Muscle of back (tissue), 3 donors: ENCODE measurements at regions not wholly inside any gene's neighbourhood (a gene's known extent, or its start where the extent isn't known, plus 50 kb on each side); places are given as distances from the start of the nearest gene placed in this dataset.
"Not testable (repeated sequence)": the region's sequence is repeated elsewhere in the genome, so short reads cannot be mapped to it uniquely, and the experiment has no call there.

ENCODE experiments used
- DNase-seq, 3 donors: peaks; one replicate each; pipeline versions ENCODE4 v3.0.0 to v3.0.0-alpha.2; 2013

GRCh38 chrX:145393702-145394235, 146.5 kb downstream of the SPANXN1 start:
- DNase-seq = no peak

GRCh38 chrX:145394344-145394743, 147.0 kb downstream of the SPANXN1 start:
- no peak for DNase-seq

- DNase-seq = no peak
These were observed 149.3 kb downstream of the SPANXN1 start for GRCh38 chrX:145396612-145397011.

GRCh38 chrX:145405012-145405411, 157.7 kb downstream of the SPANXN1 start:
- DNase-seq = peak in 2 of 3 donors; percentile 5 to 18

- no peak for DNase-seq
These were observed 163.3 kb downstream of the SPANXN1 start for GRCh38 chrX:145410622-145411021.

GRCh38 chrX:145436211-145436610, 188.9 kb downstream of the SPANXN1 start:
- DNase-seq = not testable (repeated sequence)

- no peak for DNase-seq
These were observed 217.3 kb downstream of the SPANXN1 start for GRCh38 chrX:145464650-145465049.

GRCh38 chrX:145475725-145476124, 228.4 kb downstream of the SPANXN1 start:
- DNase-seq = no peak

- DNase-seq = no peak
These were observed 237.4 kb downstream of the SPANXN1 start for GRCh38 chrX:145484740-145485139.

- peak in 2 of 3 donors; percentile 0 to 1 for DNase-seq
These were observed 255.4 kb downstream of the SPANXN1 start for GRCh38 chrX:145502670-145503069.

GRCh38 chrX:145506214-145506613, 258.9 kb downstream of the SPANXN1 start:
- DNase-seq = no peak

GRCh38 chrX:145524931-145525330, 277.6 kb downstream of the SPANXN1 start:
- DNase-seq = no peak

GRCh38 chrX:145532176-145532780, 285.0 kb downstream of the SPANXN1 start:
- no peak for DNase-seq

GRCh38 chrX:145533534-145533933, 284.1 kb upstream of the SLITRK2 start:
- DNase-seq = no peak

GRCh38 chrX:145549496-145549895, 268.1 kb upstream of the SLITRK2 start:
- DNase-seq = no peak

- DNase-seq = no peak
These were observed 265.0 kb upstream of the SLITRK2 start for GRCh38 chrX:145552643-145553042.

- DNase-seq = no peak
These were observed 263.9 kb upstream of the SLITRK2 start for GRCh38 chrX:145553702-145554101.

GRCh38 chrX:145563159-145563558, 254.5 kb upstream of the SLITRK2 start:
- no peak for DNase-seq

- DNase-seq = no peak
These were observed 207.6 kb upstream of the SLITRK2 start for GRCh38 chrX:145609951-145610511.

GRCh38 chrX:145613894-145614293, 203.7 kb upstream of the SLITRK2 start:
- DNase-seq = no peak

- DNase-seq = no peak
These were observed 197.0 kb upstream of the SLITRK2 start for GRCh38 chrX:145620666-145621065.

- no peak for DNase-seq
These were observed 194.2 kb upstream of the SLITRK2 start for GRCh38 chrX:145623453-145623852.

GRCh38 chrX:145630081-145630480, 187.5 kb upstream of the SLITRK2 start:
- no peak for DNase-seq
